Fibroblast of mammary gland (primary cell): ENCODE measurements at regions not wholly inside any gene's neighbourhood (a gene's known extent, or its start where the extent isn't known, plus 50 kb on each side); places are given as distances from the start of the nearest gene placed in this dataset.
A peak's percentile ranks its signal among the peaks of the same experiment; 100 is the strongest.

ENCODE experiments used
- DNase-seq: peaks from one replicate; pipeline ENCODE4 v3.0.0-alpha.2; 2010; ENCODE audit warnings: low read depth
- H3K4me3 ChIP-seq: 2 replicates; pipeline ENCODE4 v1.5.1; 2011; ENCODE audit warnings: low read depth, mild to moderate bottlenecking, low read length, moderate library complexity; ENCODE audit not compliant: control insufficient read depth
- TF ChIP-seq, protein P1 (sequence below): conservative IDR thresholded peaks from 2 replicates; pipeline ENCODE4 v1.5.1; 2011; ENCODE audit warnings: low read depth, low read length, inconsistent platforms; ENCODE audit not compliant: control insufficient read depth, insufficient read depth

- peak; percentile 32 for DNase-seq
- H3K4me3 ChIP-seq = no peak overlapping the region
Measured at GRCh38 chr4:181194096-181194495, 1049.1 kb upstream of the TENM3 start.

DNA sequence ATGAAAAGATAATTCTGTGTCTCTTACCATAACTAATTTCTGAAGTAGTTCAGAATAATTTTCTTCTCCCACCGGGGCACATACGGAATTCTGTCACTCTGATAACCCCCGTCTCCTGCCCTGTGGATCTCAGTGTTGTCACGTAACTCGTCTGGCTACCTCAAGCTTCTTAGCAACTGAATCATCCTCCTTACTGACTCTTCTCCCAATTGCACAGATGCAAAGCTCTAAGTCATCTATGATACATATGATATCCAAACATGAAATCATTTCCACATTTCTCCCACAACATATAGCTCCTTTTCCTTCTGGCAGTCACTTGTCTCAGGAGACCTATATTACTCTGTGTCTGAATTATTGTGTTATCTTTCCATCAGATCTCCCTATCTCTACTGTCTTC, 1043.1 kb upstream of the TENM3 start:
- DNase-seq = no peak
- TF ChIP-seq, protein P1, sequence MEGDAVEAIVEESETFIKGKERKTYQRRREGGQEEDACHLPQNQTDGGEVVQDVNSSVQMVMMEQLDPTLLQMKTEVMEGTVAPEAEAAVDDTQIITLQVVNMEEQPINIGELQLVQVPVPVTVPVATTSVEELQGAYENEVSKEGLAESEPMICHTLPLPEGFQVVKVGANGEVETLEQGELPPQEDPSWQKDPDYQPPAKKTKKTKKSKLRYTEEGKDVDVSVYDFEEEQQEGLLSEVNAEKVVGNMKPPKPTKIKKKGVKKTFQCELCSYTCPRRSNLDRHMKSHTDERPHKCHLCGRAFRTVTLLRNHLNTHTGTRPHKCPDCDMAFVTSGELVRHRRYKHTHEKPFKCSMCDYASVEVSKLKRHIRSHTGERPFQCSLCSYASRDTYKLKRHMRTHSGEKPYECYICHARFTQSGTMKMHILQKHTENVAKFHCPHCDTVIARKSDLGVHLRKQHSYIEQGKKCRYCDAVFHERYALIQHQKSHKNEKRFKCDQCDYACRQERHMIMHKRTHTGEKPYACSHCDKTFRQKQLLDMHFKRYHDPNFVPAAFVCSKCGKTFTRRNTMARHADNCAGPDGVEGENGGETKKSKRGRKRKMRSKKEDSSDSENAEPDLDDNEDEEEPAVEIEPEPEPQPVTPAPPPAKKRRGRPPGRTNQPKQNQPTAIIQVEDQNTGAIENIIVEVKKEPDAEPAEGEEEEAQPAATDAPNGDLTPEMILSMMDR = no peak
- no peak overlapping the region for H3K4me3 ChIP-seq

More at GRCh38 chr4:181194096-181194495, 1049.1 kb upstream of the TENM3 start:
- TF ChIP-seq, protein P1 = no peak

- DNase-seq = no peak
- TF ChIP-seq, protein P1 = no peak
- no peak overlapping the region for H3K4me3 ChIP-seq
Measured at GRCh38 chr4:181202240-181202639, 1041.0 kb upstream of the TENM3 start.

DNA sequence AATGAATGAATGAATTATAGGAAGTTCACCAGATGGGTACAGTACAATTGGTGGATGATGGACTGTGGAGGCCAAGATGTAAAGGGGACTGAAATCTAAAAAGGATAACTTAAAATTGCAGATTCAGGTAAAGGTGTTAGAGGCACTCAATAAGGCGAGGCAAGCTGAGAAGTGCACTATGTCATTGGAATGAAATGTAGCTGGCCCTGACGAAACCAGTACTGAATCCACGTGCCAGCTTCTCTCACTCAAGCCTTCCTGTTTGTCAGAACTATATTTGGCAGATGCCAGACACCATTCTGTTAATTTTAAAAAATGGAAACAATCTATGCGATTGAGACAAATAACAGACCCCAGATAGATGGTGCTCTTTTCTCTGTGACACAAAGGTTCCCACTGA, 1039.1 kb upstream of the TENM3 start:
- DNase-seq = no peak
- no peak overlapping the region for H3K4me3 ChIP-seq
- TF ChIP-seq, protein P1 = no peak

DNA sequence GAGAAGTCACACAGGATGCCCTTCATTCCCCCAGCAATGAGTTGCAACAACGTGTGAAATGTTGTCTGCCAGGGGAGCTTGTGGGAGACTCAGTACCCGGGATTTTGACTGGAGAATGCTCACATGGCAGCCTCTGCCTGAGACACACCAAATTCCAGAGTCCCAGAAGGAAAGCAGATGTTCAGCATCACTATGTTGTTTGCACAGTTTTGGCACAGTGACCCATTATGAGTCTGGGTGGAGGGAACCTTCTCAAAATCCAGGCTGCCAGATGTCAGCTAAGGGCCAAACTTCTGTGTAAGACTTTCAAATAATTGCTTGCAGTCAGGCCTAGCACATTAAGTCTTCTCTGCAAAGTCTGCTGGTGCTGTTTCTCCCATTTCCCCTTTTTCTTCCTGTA, 1029.7 kb upstream of the TENM3 start:
- TF ChIP-seq, protein P1 = no peak
- no peak for DNase-seq
- H3K4me3 ChIP-seq = no peak overlapping the region

DNA sequence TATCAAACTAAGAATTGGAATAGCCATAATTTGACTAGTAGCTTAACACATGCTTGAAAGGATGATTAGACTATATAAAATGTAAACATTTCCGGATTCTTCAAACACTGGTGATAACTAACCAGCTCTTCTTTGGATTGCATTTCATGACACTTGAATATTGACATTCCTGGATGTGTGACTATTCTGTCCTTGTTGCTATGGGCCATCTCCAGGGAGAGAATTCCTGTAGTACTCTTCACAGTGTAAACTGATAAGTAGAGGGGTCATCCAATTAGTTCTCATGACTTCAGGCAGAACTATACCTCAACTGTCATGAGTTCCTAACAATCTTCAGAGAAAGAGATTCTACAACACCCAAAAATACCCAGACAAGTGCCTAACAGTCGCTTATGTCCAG, 1026.7 kb upstream of the TENM3 start:
- TF ChIP-seq, protein P1 = no peak
- H3K4me3 ChIP-seq = no peak overlapping the region
- no peak for DNase-seq

GRCh38 chr4:181219783-181220416, 1023.3 kb upstream of the TENM3 start:
- TF ChIP-seq, protein P1 = no peak
- H3K4me3 ChIP-seq = no peak overlapping the region
- no peak for DNase-seq
